ENCODE measurements at regions not wholly inside any gene's neighbourhood (a gene's known extent, or its start where the extent isn't known, plus 50 kb on each side); places are given as distances from the start of the nearest gene placed in this dataset.

DNA sequence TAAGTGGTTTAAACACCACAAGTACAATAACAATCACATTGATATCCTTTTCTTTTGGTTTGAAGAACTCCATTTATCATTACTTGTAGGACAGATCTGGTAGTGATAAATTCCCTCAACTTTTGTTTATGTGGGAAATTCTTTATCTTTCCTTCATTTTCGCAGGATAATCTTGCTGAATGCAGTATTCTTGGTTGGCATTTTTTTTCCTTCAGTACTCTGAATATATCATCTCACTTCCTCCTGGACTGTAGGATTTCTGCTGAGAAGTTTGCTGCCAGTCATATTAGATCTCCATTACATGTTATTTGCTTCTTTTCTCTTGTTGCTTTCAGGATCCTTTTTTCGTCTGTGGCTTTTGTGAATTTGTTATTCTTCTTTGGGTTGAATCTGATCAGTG is 179.0 kb upstream of the PLET1 start:
- DNase-seq (ENCODE audit: low read depth in 1 of 2, low spot score in 2 of 2) (no peak), FAIRE-seq (no peak)
- Histone ChIP-seq H3K23ac (ENCODE audit: insufficient read length) (no peak overlapping the region), H3K4ac (replicated peaks; ENCODE audit: insufficient read length, low read depth, low read length) (no peak overlapping the region), H4K20me1 (replicated peaks in 1 of 2; ENCODE audit: control insufficient read depth in 1 of 2, insufficient read depth in 2 of 2, low read length in 2 of 2) (no peaks in the 10 kb centered on the region), H3K79me1 (ENCODE audit: low read depth, low read length) (no peaks in the 10 kb centered on the region), H2AK5ac (ENCODE audit: low read depth, low read length) (no peak overlapping the region), H3K27me3 (replicated peaks in 1 of 4; ENCODE audit: control insufficient read depth in 3 of 4, extremely low read depth in 1 of 4, insufficient read depth in 3 of 4, low read length in 3 of 4) (no peaks in the 10 kb centered on the region; a peak in 1 of 7 replicates), H3K4me3 (ENCODE audit: extremely low read depth in 1 of 4, insufficient read depth in 2 of 4, low read depth in 3 of 4, low read length in 4 of 4) (no peak overlapping the region), H3K56ac (replicated peaks; ENCODE audit: insufficient read length, low read depth, low read length) (no peak overlapping the region), H2BK5ac (ENCODE audit: low read depth, low read length) (no peak overlapping the region), H3K79me2 (ENCODE audit: control insufficient read depth in 1 of 2, insufficient read depth in 2 of 2, low read length in 2 of 2) (no peaks in the 10 kb centered on the region), H2BK15ac (ENCODE audit: low read length) (no peak overlapping the region), H3K9ac (replicated peaks in 1 of 4; ENCODE audit: extremely low read depth in 1 of 4, low read depth in 3 of 4, low read length in 3 of 4) (no peak overlapping the region), H2BK20ac (ENCODE audit: low read length) (no peak overlapping the region), H3K9me3 (ENCODE audit: insufficient read depth in 2 of 2, low read depth in 1 of 2, low read length in 1 of 2) (no peaks in the 10 kb centered on the region; a peak in 1 of 4 replicates), H2BK120ac (replicated peaks; ENCODE audit: low read depth, low read length) (no peak overlapping the region), H3K18ac (ENCODE audit: extremely low read depth, low read length) (no peak overlapping the region), H4K5ac (ENCODE audit: insufficient read length, low read depth, low read length) (no peak overlapping the region), H3K14ac (ENCODE audit: insufficient read length) (no peak overlapping the region), H2BK12ac (ENCODE audit: low read depth, low read length) (no peak overlapping the region), H3K23me2 (ENCODE audit: low read depth, low read length) (no peaks in the 10 kb centered on the region), H3K36me3 (ENCODE audit: control insufficient read depth in 2 of 4, insufficient read depth in 4 of 4, low read length in 3 of 4) (no peaks in the 10 kb centered on the region), H4K8ac (ENCODE audit: extremely low read depth, insufficient read depth, low read length) (no peak overlapping the region), H3K27ac (ENCODE audit: low read depth, low read length) (no peak overlapping the region), H3K4me1 (replicated peaks in 1 of 4; ENCODE audit: control insufficient read depth in 3 of 4, insufficient read depth in 4 of 4, low read length in 3 of 4) (no peaks in the 10 kb centered on the region), H4K91ac (replicated peaks; ENCODE audit: insufficient read length, low read length) (no peak overlapping the region), H3K4me2 (ENCODE audit: insufficient read depth in 1 of 2, low read depth in 2 of 2, low read length in 2 of 2) (no peak overlapping the region), H2AFZ (ENCODE audit: low read length) (no peak overlapping the region)
- POLR2A ChIA-PET (ENCODE audit: partially characterized antibody): no interaction called here
- WGBS, 2 experiments (ENCODE audit: extremely low coverage in 1 of 2, insufficient coverage in 1 of 2, insufficient read length in 1 of 2, insufficient replicate concordance in 2 of 2, low coverage in 1 of 2, low lambda C conversion rate in 2 of 2, missing lambda C conversion rate in 1 of 2): 97% methylated on average over 2 of the region's 2 CpGs; no CpG with 5 or more reads in 1 of the 2 experiments
- TF ChIP-seq HDAC2 (IDR thresholded peaks at IDR 0.05; ENCODE audit: borderline replicate concordance in 1 of 2, low read depth in 2 of 2, low read length in 2 of 2) (no peak), GTF2F1 (IDR thresholded peaks at IDR 0.05; ENCODE audit: borderline replicate concordance, low read depth, low read length) (no peak)
- CTCF ChIA-PET (ENCODE audit: partially characterized antibody): interaction anchor here (0.7 to 4.0 kb wide), 35 partner anchors 8 to 853 kb away, joined by 3 to 45 read pairs (median 4); no protein-coding TSS in a partner anchor

All from H1 (cell line).